MM.1S (cell line): ENCODE measurements at regions not wholly inside any gene's neighbourhood (a gene's known extent, or its start where the extent isn't known, plus 50 kb on each side); places are given as distances from the start of the nearest gene placed in this dataset.

Experiments used
- DNase-seq: peaks from one replicate; pipeline ENCODE4 v3.0.0-alpha.2; 2015
- H2AFZ ChIP-seq: fragments of 300-600 bp; sonication (generic); 2 replicates; pipeline ENCODE4 v1.6.0; 2016; ENCODE audit warnings: antibody characterized with exemption, low read length
- H3F3A ChIP-seq: fragments of 300-600 bp; sonication (generic); 2 replicates; pipeline ENCODE4 v1.6.1; 2016; ENCODE audit warnings: mild to moderate bottlenecking, antibody characterized with exemption, low read length, moderate library complexity, mixed read lengths; ENCODE audit not compliant: insufficient read depth
- H3K27ac ChIP-seq: fragments of 300-600 bp; sonication (generic); 2 replicates; pipeline ENCODE4 v1.5.1; 2016; ENCODE audit warnings: mild to moderate bottlenecking, low read length
- H3K27me3 ChIP-seq: fragments of 300-600 bp; sonication (generic); replicated peaks from 2 replicates; pipeline ENCODE4 v1.6.0; 2016; ENCODE audit warnings: low read length; ENCODE audit not compliant: insufficient read depth
- H3K36me3 ChIP-seq: fragments of 300-600 bp; sonication (generic); replicated peaks from 2 replicates; pipeline ENCODE4 v1.6.1; 2016; ENCODE audit warnings: mild to moderate bottlenecking, low read length, mixed read lengths; ENCODE audit not compliant: insufficient read depth
- H3K4me1 ChIP-seq: fragments of 300-600 bp; sonication (generic); 2 replicates; pipeline ENCODE4 v1.6.1; 2016; ENCODE audit warnings: low read length, mixed read lengths
- H3K4me2 ChIP-seq: fragments of 300-600 bp; sonication (generic); 2 replicates; pipeline ENCODE4 v1.6.0; 2016; ENCODE audit warnings: low read depth, low read length
- H3K4me3 ChIP-seq: fragments of 300-600 bp; sonication (generic); 2 replicates; pipeline ENCODE4 v1.5.1; 2016; ENCODE audit warnings: low read length, mixed read lengths
- H3K79me2 ChIP-seq: fragments of 300-600 bp; sonication (generic); 2 replicates; pipeline ENCODE4 v1.6.1; 2016; ENCODE audit warnings: mixed run types, low read length, mixed read lengths
- H3K9ac ChIP-seq: fragments of 300-600 bp; sonication (generic); 2 replicates; pipeline ENCODE4 v1.6.1; 2016; ENCODE audit warnings: low read length, mixed read lengths
- H3K9me2 ChIP-seq: fragments of 300-600 bp; sonication (generic); replicated peaks from 2 replicates; pipeline ENCODE4 v1.6.1; 2016; ENCODE audit warnings: mild to moderate bottlenecking, low read length, mixed read lengths; ENCODE audit not compliant: insufficient read depth
- H3K9me3 ChIP-seq: fragments of 300-600 bp; sonication (generic); replicated peaks from 2 replicates; pipeline ENCODE4 v1.6.1; 2016; ENCODE audit warnings: mild to moderate bottlenecking, low read length, mixed read lengths; ENCODE audit not compliant: insufficient read depth
- H4K20me1 ChIP-seq: fragments of 300-600 bp; sonication (generic); 2 replicates; pipeline ENCODE4 v1.6.1; 2016; ENCODE audit warnings: mild to moderate bottlenecking, low read length, moderate library complexity, mixed read lengths; ENCODE audit not compliant: insufficient read depth
- EZH2 ChIP-seq: fragments of 300-600 bp; sonication (generic); optimal IDR thresholded peaks from 2 replicates; pipeline ENCODE3; 2017; ENCODE audit warnings: low read depth, mild to moderate bottlenecking, antibody characterized with exemption, low read length, mixed read lengths
- EZH2phosphoT487 ChIP-seq: fragments of 300-600 bp; sonication (generic); IDR thresholded peaks from 2 replicates; pipeline ENCODE4 v1.6.1; 2018; ENCODE audit warnings: antibody characterized with exemption, low read length
- TF ChIP-seq, protein P1 (sequence below): fragments of 300-600 bp; sonication (generic); IDR thresholded peaks from 2 replicates; pipeline ENCODE4 v1.5.1; 2016; ENCODE audit warnings: antibody characterized with exemption, low read length, mixed read lengths

DNA sequence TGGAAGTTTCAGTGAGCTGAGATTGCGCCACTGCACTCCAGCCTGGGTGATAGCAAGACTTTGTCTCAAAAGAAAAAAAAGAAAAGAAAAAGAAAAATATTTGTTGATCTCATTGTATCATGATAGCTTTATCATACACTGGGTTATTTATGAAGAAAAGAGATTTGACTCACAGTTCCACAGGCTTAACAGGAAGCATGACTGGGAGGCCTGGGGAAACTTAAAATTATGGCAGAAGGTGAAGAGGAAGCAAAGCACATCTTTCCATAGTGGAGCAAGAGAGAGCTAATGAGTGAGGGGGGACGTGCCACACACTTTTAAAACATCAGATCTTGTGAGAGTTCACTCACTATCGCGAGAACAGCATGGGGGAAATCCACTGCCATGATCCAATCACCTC lies 72.7 kb upstream of the FUT8 start:
- H3K79me2 ChIP-seq = no peaks in the 10 kb centered on the region
- no peaks in the 10 kb centered on the region for H3K9me3 ChIP-seq
- H4K20me1 ChIP-seq = no peaks in the 10 kb centered on the region
- H3K9me2 ChIP-seq = no peaks in the 10 kb centered on the region
- no peak for DNase-seq
- H3K4me2 ChIP-seq = no peak overlapping the region
- H3K9ac ChIP-seq = no peak overlapping the region
- no peak overlapping the region for H3K4me3 ChIP-seq
- no peaks in the 10 kb centered on the region for H3K36me3 ChIP-seq
- no peak overlapping the region for H3K27ac ChIP-seq
- H3K4me1 ChIP-seq = peaks cover 4% of the 10 kb centered on the region
- TF ChIP-seq EZH2phosphoT487 = no peak
- TF ChIP-seq, protein P1, sequence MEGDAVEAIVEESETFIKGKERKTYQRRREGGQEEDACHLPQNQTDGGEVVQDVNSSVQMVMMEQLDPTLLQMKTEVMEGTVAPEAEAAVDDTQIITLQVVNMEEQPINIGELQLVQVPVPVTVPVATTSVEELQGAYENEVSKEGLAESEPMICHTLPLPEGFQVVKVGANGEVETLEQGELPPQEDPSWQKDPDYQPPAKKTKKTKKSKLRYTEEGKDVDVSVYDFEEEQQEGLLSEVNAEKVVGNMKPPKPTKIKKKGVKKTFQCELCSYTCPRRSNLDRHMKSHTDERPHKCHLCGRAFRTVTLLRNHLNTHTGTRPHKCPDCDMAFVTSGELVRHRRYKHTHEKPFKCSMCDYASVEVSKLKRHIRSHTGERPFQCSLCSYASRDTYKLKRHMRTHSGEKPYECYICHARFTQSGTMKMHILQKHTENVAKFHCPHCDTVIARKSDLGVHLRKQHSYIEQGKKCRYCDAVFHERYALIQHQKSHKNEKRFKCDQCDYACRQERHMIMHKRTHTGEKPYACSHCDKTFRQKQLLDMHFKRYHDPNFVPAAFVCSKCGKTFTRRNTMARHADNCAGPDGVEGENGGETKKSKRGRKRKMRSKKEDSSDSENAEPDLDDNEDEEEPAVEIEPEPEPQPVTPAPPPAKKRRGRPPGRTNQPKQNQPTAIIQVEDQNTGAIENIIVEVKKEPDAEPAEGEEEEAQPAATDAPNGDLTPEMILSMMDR = no peak
- TF ChIP-seq EZH2 = no peak
- H3K27me3 ChIP-seq = no peaks in the 10 kb centered on the region
- no peak overlapping the region for H2AFZ ChIP-seq
- H3F3A ChIP-seq = no peaks in the 10 kb centered on the region

- no peaks in the 10 kb centered on the region for H4K20me1 ChIP-seq
- no peak overlapping the region for H3K9ac ChIP-seq
- H3K4me1 ChIP-seq = peaks cover 11% of the 10 kb centered on the region
- H3K9me3 ChIP-seq = no peaks in the 10 kb centered on the region
- H3K79me2 ChIP-seq = no peaks in the 10 kb centered on the region
- H3K36me3 ChIP-seq = no peaks in the 10 kb centered on the region
- TF ChIP-seq EZH2phosphoT487 (no peak), EZH2 (no peak)
- no peak overlapping the region for H3K27ac ChIP-seq
- H3K9me2 ChIP-seq = no peaks in the 10 kb centered on the region
- no peaks in the 10 kb centered on the region for H3K27me3 ChIP-seq
- H3K4me3 ChIP-seq = no peak overlapping the region
- H2AFZ ChIP-seq = no peak overlapping the region
- no peaks in the 10 kb centered on the region; the same call in 1 of the 2 replicates for H3F3A ChIP-seq
- no peak for DNase-seq
- H3K4me2 ChIP-seq = no peak overlapping the region
Measured at GRCh38 chr14:65344011-65344410, 68.5 kb upstream of the FUT8 start.

DNA sequence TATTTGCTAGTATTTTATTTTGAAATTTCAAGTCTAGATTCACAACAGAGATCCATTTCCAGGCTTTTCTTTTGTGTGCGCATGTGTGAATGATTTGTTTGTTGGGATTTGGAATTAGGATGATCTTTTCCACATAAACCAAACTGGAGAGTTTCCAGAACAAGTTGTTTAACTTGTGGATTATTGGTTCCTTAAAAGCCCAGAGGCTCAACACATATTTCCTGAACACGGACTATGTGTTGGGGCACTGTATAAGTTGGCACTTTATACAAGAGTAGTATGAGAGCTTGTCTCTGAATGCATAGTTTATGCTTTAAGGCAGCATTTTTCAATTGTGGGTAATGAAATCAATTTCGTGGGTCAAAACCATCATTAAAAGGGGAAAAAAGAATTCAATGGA lies 67.3 kb upstream of the FUT8 start:
- Histone ChIP-seq H3K9me2 (no peaks in the 10 kb centered on the region), H3K79me2 (no peaks in the 10 kb centered on the region), H3K4me3 (no peak overlapping the region), H4K20me1 (no peaks in the 10 kb centered on the region), H3K9me3 (no peaks in the 10 kb centered on the region), H3K9ac (no peak overlapping the region), H3K4me2 (no peak overlapping the region), H3F3A (no peaks in the 10 kb centered on the region; the same call in 1 of the 2 replicates), H3K36me3 (no peaks in the 10 kb centered on the region), H3K27ac (no peak overlapping the region), H3K4me1 (peaks cover 11% of the 10 kb centered on the region), H2AFZ (no peak overlapping the region), H3K27me3 (no peaks in the 10 kb centered on the region)
- no peak for DNase-seq
- no peak for TF ChIP-seq EZH2
- TF ChIP-seq EZH2phosphoT487 = no peak
- TF ChIP-seq, protein P1 = no peak

GRCh38 chr14:65346474-65346873 lies 66.1 kb upstream of the FUT8 start:
- H3K79me2 ChIP-seq = no peaks in the 10 kb centered on the region
- TF ChIP-seq, protein P1 = no peak
- no peak for TF ChIP-seq EZH2
- TF ChIP-seq EZH2phosphoT487 = no peak
- H3K4me2 ChIP-seq = peak overlapping the region; percentile 34
- H3K27me3 ChIP-seq = no peaks in the 10 kb centered on the region
- peak overlapping the region; percentile 28 for H2AFZ ChIP-seq
- no peaks in the 10 kb centered on the region for H3K36me3 ChIP-seq
- no peaks in the 10 kb centered on the region for H3K9me3 ChIP-seq
- DNase-seq = no peak
- H3F3A ChIP-seq = no peaks in the 10 kb centered on the region; the same call in 1 of the 2 replicates
- H3K4me1 ChIP-seq = peaks cover 11% of the 10 kb centered on the region
- no peaks in the 10 kb centered on the region for H4K20me1 ChIP-seq
- H3K27ac ChIP-seq = peak overlapping the region; percentile 19; the same call in 1 of the 2 replicates
- no peak overlapping the region for H3K4me3 ChIP-seq
- H3K9me2 ChIP-seq = no peaks in the 10 kb centered on the region
- peak overlapping the region; percentile 33; the same call in 1 of the 2 replicates for H3K9ac ChIP-seq
